HG03575 (cell line): ENCODE measurements at regions not wholly inside any gene's neighbourhood (a gene's known extent, or its start where the extent isn't known, plus 50 kb on each side); places are given as distances from the start of the nearest gene placed in this dataset.

ENCODE experiments used
- ATAC-seq: cut with Tn5 transposase; IDR thresholded peaks from one replicate; pipeline ENCODE4 v1.9.1; 2021; ENCODE audit not compliant: unreplicated experiment, insufficient number of reproducible peaks, low FRiP score; ENCODE audit errors: extremely low read depth

DNA sequence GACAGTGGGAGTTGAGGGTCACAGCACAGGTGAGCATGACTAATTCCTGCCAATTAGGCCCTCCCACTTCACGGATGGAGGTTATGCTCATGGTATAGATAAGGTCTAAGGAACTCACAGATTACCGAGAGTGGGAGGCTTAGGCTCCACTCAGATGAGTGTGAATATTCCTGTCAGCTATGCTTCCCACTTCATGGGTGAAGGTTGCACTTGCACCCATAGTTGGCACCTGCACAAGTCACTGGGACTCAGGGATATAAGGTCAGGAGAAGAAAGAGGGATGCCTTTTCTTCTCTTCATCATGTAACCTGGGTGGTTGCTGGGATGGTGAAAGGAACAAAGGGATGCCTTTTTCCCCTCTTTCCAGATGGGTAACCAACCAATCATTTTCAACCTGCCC is 264.9 kb upstream of the TNC start:
- no peak for ATAC-seq

DNA sequence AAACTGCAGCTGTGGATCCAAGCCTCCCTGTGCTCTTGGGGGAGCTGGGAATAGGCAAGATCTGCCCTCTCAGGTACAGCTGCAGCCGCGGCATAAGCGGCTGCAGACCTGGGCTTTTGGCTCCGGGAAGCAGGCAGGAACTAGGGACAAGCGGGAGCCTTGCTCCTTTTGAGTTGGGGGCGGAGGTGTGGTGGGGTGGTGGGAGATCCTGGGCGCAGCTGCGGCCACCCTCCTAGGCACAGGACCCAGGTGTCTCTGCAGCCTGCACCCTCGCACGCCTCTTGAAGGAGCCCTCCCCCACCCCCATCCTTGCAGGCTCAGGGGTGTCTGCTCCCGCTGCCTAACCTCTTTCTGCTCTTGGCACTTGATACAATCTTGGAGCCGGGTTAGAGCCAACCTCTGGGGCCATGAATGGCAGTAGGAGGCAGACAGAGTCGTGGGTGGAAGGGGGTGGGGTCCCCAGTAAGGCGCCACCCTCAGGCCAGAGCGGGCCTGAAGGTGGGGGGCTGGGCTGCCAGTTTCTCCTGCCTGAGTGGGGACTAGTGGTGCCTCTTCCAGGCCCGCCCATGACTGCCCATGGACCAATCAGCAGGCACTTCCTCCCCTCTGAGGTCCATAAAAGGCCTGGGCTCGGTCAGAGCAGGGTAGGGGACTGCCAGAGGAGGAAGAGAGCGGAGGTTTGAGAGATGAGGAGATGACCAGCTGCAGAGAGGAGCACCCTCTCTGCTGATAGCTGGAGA is 267.6 kb upstream of the TNC start:
- ATAC-seq, result no peak

DNA sequence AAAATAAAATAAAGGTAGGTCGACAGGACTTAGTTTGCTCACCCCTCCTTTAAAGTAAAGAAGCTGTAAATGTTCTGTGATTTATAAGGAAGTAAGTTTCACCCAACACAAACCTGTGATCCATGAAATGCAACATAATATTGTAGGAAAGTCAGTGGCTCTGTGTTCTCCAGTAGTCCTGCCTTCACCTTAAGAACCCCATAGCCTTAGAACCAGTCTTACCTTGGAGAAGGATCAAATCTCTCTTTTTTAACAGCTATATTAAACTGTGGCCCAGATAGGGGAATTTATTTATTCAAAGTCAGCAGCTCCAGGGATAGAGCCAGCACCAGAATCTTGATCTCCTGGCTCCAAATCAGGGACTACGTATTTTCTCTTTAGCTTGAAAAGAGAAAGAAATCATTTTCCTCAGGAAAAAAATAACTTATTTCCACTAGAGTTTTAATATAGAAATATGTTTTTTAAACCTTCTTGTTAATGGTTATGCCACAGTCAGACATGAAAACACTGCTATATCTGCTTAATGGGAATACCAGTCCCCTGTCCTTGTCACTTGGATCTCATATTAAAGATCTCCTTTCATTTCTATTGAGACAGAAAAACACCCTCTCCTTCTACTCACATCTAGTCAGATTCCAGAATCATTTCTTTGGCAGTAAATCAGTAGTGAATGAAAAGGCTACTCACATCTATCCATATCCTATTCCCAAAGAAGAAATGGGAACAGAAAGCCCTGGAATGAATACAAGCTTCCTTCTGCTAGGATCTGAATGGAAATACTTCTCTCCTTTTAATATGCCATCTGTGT is 269.2 kb upstream of the TNC start:
- ATAC-seq, result no peak

DNA sequence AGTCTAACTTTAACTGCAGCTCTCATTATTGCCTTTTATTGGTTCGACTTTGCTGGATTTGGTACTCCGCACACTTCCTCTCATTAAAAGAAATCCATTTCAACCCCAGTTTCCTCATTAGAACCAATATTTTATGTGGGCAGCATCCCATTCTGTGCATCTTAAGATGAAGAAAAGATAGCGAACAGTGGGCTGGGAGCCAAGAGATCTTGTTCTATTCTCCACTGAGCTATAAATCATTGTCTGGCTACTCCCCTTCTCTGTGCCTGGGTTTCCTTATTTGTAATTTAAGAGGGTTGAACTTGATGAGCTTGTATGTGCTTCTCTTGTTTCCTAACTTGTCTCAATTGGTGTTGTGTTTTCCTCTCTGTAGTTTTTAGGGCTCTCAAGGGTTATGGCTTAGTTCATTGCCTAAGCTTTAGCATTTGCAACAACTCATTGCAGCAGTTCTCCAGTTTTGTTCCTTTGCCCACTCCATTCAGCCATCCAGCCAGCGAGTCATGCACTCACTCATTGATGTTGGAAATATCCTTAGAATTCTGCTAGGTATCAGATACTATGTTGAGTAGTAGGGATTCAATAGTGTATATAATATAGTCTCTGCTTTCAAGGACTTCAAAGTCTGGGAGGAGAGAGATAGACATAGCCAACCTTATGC is 273.3 kb upstream of the TNC start:
- ATAC-seq, result no peak

DNA sequence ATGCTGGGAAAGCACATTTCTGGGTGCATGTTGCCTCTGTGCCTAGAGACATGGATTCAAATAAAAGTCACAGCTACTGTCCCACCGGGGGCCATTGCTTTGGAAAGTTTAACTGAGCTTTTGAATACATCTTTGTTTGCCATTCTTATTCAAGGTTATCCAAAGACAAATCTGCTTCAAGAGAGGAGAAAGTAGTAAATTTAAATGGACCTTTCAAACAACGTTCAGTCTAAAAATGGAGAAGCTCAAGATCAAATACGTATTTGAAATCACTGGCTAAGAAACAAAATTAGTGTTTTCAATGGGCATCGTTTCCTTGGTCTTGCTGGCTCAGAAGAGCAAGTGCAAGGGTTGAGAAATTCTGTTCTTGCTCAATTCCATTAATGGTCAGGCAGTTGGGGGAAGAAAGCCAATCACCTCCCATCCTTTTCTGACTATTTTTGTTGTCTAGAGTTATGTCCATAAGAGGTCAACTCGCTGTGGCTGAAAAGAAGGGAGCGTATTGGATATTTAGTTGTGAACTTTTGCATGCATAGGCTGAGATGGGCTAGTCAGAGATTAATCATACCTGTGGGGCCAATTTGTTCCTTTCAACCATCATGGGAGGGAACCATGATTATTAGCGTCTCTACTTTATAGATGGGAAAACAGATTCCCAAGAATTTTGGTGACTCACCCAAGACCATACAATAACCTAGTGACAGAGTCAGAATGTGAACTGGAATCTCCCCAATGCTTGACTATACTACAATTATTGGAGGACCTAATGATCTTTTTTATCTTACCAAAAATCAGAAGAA is 276.2 kb upstream of the TNC start:
- no peak for ATAC-seq

DNA sequence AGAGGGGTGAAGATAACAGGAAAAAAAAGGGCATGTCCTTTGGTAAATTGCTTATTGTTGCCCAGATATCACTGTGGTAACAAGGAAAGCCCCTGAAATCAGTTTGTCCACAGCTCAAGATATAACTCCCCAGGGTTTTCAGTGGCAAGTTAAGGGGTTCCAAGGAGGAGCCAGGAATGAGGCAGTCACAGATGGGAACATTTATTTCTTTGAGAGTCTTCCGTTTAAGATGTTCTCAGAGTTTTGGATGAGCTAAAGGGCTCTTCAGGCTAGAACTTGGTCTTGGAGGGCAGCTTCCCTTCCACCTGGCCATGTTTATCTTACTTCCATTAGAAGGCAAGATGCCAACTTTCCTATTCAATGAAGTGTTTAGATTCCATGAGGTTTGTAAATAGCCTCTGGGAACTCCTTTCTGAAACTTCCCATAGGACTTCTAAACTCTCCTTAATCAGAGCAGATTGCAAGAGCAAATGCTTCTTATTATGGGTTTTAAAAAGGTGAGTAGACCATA is 277.6 kb upstream of the TNC start:
- no peak for ATAC-seq

DNA sequence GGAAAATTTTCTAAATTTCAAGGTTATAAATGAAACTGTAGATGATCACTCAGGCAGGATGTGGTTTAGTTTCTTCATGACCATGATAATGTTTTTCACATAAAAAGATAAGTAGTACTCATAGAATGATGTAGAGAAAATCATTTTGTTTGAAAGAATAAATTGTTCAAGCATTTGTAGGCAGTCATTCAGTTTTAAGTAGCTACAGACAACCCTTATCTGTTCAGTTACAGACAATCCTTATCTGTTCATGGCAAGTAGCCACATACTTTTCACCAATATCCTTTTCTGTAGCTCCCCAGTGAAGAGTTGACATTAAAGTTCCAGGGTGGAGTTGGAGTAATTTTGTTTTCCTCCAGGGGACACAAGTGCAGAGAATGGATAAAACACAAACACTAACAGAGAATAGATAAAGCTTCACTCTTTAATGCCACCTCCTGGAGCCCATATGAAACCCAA is 278.1 kb upstream of the TNC start:
- ATAC-seq, result no peak

DNA sequence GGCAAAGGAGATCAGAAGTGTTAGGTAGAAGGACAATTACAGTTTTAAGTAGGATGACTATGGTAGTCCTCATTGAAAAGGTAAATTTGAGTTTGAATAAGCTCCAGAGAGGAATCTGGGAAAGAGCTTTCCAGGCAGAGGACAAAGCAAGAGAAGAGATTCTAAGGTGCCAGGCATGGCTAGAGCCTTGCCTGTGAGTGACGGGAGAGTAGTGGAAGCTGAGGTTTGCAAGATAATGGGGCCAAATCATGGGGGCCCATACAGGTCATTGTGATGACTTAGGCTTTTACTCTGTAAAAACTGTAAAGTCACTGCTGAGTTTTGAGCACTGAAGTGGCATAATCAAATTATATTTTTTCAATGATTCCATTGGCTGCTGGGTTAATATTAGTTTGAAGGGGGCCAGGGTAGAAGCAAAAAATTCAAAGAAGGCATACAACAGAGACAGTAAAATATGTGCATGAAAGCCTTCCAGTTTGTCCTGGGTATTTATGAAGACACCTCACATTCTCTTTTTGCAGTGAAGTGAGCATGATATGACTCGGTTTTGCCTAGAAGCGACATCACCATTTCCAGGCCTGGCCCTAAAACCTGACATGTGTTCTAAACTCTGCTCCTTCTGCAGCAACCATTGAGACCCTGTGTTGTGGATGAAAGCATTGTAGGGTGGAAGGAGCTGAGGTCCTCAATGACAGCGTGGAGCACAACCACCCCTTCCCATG is 279.8 kb upstream of the TNC start:
- no peak for ATAC-seq

DNA sequence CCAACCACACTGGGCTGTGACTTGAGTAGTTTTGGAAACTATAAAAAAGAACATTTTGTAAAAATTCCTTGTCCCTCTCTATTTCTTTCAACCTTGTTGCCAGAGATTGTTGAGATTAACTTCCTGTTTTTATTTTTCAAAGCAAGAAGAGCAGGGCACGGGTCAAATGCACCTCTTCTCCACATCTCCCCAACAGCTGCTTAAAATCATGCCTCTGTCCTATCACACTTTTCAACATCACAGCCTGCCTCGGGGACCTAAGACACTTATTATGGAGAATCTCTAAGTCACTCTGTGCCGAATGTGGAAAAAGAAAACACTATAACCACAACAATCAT is 280.3 kb upstream of the TNC start:
- no peak for ATAC-seq

DNA sequence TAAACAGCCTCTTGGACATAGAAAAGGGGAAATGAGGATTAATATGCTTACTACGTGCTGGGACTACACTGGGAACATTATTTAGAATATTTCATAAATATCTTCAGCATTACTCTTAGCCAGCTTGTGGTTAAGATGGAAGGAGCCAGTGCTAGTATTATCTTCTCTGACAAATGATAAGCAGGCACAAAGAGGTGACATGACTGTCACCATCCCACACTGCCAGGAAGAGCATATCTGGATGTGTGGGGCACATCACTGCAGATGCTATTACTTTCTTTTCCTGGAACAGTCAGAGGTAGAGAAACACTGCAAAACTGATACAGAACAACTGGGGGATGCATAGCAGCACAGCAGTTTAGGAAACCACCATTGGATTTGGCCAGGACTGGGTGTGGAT is 281.0 kb upstream of the TNC start:
- ATAC-seq, result no peak

DNA sequence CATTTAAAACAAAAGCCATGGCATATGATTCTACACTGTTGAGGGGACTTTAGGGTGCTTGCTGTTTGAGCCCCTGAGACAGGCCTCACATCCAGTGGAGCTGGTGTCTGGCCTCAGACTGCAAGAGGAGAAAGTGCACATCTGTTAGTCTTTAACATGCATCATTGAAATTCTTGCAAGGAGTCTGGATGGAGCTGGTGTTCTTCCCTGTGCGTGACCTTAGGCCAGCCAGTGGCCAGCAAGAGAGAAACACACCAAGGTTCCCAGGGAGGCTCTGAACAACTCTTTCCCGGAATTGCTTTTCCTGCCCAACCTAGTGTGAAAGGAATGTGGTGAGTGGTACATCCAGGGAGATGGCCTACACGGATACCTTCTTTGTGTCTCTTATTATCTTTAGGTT is 282.8 kb upstream of the TNC start:
- no peak for ATAC-seq

DNA sequence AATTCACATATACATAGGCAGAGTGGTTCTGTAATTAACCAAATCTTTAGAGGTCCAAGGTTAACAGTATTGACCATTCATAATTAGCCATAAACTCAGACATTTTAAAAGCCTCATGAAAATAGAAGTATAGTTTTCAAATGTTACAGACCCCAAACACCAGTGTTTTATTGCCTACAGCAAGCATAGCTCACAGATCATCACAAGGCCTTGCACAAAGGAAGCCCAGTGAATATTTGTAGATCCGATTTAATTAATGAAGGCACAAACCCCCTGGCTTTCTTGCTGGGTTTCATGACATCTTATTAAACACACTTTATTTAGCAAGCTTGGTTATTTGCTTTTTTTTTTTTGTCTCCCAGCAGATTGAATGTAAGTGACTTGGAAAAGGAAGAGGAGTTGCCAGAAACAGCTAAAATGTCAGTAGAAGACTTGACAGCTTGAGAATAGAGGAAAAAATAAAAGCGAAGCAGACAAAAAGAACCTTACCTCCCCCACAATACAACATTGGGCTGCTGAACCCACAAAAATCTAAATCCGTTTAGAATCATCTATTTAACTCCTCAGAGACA is 283.9 kb upstream of the TNC start:
- no peak for ATAC-seq

DNA sequence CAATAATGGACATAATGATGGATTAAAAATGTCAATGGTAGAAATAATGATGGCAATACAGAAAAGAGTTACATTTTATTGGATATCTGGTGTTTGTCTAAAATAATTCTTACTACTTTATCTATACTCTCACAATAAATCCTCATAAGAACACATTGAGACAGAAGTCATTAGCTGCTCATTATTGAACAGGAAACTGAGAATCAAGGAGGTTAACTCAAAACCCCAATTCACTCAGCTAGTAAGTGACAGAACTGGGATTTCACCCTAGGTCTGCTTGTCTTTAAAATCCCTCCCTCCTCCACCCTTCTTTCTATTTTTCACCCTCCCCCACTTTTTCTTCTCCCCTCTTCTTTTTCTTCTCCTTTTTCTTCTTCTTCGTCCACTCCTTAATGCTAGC is 285.8 kb upstream of the TNC start:
- ATAC-seq, result no peak

DNA sequence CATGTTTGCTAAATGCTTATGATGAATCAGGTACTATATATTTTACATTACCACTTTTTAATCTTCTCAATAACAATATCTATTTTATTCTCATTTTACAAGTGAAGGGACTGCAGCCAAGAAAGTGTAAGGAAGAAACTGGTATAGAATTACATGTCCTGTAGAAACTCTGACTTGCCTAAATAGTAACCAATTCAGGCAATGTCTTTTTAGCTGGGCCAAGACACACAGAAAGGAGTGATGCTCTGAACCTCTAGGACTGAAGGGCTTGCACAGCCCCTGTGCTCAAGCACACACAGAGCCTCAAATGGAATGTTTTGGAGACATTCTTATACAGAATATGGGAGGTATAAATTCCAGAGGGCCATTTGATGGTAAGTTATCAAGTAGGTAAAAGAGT is 286.4 kb upstream of the TNC start:
- no peak for ATAC-seq

DNA sequence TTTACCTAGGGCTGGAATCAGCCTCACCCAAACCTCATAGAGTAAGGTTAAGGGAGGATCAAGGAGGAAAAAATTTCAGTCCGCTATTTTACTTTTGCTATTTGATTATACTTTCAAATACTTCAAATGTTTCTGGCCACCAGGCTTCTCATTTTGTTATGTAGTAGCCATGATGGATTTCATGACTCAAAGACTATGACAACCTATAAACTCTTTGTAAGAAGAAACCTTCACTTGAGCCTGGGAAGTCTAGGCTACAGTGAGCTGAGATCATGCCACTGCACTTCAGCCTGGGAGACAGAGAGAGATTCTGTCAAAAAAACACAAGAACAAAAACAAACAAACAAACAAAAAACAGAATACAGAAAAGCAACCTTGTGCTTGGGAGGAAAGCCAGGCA is 293.6 kb upstream of the TNC start:
- ATAC-seq, result no peak

DNA sequence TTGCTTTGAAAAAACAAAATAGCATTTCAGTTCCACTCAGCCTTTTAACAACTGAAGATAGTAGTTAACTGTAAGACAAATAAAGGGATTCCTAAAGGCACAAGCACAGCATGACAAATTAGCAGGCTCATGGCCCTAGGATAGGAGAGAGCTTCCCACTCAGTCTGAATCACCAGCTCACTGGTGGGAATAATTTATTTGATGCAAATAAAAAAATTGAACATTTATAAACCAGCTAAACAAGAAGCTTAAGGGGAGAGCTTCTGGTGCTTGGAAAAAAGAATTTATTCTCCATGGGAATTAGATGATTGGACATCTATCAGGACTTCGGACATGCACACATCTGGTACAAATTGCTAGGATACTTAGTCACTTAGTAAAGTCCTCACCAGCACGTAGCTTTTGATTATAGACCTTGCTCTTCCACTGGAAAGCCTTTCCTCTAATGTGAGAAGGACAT is 294.1 kb upstream of the TNC start:
- no peak for ATAC-seq

DNA sequence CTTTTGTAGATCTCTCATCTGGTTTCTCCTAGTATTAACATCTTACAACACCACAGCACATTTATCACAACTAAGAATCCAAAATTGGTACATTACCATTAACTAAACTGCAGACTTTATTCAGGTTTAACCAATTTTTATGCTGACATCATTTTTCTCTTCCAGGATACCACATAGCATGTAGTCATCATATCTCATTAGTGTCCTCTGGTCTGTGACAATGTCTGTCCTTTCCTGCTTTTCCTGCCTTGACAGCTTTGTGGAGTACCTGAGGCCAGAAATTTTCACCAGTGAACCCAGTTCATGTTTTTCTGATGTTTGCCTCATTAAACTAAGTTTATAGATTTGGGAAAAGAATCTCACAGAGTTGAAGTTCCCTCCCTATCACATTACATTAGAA is 294.7 kb upstream of the TNC start:
- ATAC-seq, result no peak

DNA sequence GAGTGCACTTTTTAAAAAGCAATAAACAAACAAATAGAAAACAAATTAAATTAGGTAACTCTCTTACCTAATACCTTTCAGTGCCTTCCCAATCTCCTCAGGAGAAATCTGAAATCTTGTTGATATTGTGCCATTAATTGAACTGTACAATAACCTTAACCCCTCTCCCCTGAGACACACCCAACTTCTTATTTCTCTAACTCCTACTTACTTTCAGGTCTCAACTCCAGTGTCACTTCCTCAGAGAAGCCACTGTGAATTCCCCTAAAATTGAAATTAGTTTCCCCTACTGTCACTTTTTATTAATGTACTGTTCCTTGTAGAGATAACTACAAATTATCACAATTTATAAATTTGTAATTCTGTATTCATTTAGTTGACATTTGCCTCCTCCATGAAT is 295.3 kb upstream of the TNC start:
- no peak for ATAC-seq
